ENCODE measurements at regions not wholly inside any gene's neighbourhood (a gene's known extent, or its start where the extent isn't known, plus 50 kb on each side); places are given as distances from the start of the nearest gene placed in this dataset.

- TF ChIP-seq CTCF (IDR thresholded peaks at IDR 0.05; ENCODE audit: poor library complexity, severe bottlenecking) = no peak
- peaks cover 8% of the 10 kb centered on the region for H3K27me3 ChIP-seq (ENCODE audit: insufficient read depth, poor library complexity, severe bottlenecking)
Measured at GRCh38 chr2:65706411-65706810, 274.0 kb upstream of the SPRED2 start.

GRCh38 chr2:65701191-65701590, 268.8 kb upstream of the SPRED2 start:
- Histone ChIP-seq H3K27me3 (ENCODE audit: insufficient read depth, poor library complexity, severe bottlenecking) (peaks cover 8% of the 10 kb centered on the region), H3K9me3 (ENCODE audit: severe bottlenecking) (no peaks in the 10 kb centered on the region), H3K4me1 (ENCODE audit: insufficient read depth, poor library complexity, severe bottlenecking) (no peaks in the 10 kb centered on the region), H3K27ac (ENCODE audit: poor library complexity, severe bottlenecking) (no peak overlapping the region), H3K36me3 (ENCODE audit: low read depth) (no peaks in the 10 kb centered on the region), H3K4me3 (ENCODE audit: severe bottlenecking) (no peak overlapping the region)
- DNase-seq (ENCODE audit: low spot score) = no peak
- TF ChIP-seq CTCF (IDR thresholded peaks at IDR 0.05; ENCODE audit: poor library complexity, severe bottlenecking) = no peak
- ATAC-seq (ENCODE audit: low read depth) = no peak

More at GRCh38 chr2:65706411-65706810, 274.0 kb upstream of the SPRED2 start:
- H3K36me3 ChIP-seq (ENCODE audit: low read depth) = no peaks in the 10 kb centered on the region
- H3K27ac ChIP-seq (ENCODE audit: poor library complexity, severe bottlenecking) = no peak overlapping the region
- ATAC-seq (ENCODE audit: low read depth) = no peak
- H3K4me1 ChIP-seq (ENCODE audit: insufficient read depth, poor library complexity, severe bottlenecking) = no peaks in the 10 kb centered on the region
- no peaks in the 10 kb centered on the region for H3K9me3 ChIP-seq (ENCODE audit: severe bottlenecking)
- no peak overlapping the region for H3K4me3 ChIP-seq (ENCODE audit: severe bottlenecking)
- DNase-seq (ENCODE audit: low spot score) = no peak

- TF ChIP-seq CTCF (IDR thresholded peaks at IDR 0.05; ENCODE audit: poor library complexity, severe bottlenecking) = no peak
- ATAC-seq (ENCODE audit: low read depth) (no peak), DNase-seq (ENCODE audit: low spot score) (no peak)
- peaks cover 8% of the 10 kb centered on the region for H3K27me3 ChIP-seq (ENCODE audit: insufficient read depth, poor library complexity, severe bottlenecking)
- H3K4me1 ChIP-seq (ENCODE audit: insufficient read depth, poor library complexity, severe bottlenecking) = no peaks in the 10 kb centered on the region
- H3K9me3 ChIP-seq (ENCODE audit: severe bottlenecking) = no peaks in the 10 kb centered on the region
- H3K36me3 ChIP-seq (ENCODE audit: low read depth) = no peaks in the 10 kb centered on the region
- no peak overlapping the region for H3K27ac ChIP-seq (ENCODE audit: poor library complexity, severe bottlenecking)
- no peak overlapping the region for H3K4me3 ChIP-seq (ENCODE audit: severe bottlenecking)
Measured at GRCh38 chr2:65700720-65701119, 268.3 kb upstream of the SPRED2 start.

GRCh38 chr2:65700004-65700651, 267.7 kb upstream of the SPRED2 start:
- Histone ChIP-seq H3K27ac (ENCODE audit: poor library complexity, severe bottlenecking) (no peak overlapping the region), H3K27me3 (ENCODE audit: insufficient read depth, poor library complexity, severe bottlenecking) (peaks cover 4% of the 10 kb centered on the region), H3K36me3 (ENCODE audit: low read depth) (no peaks in the 10 kb centered on the region), H3K4me3 (ENCODE audit: severe bottlenecking) (no peak overlapping the region), H3K4me1 (ENCODE audit: insufficient read depth, poor library complexity, severe bottlenecking) (no peaks in the 10 kb centered on the region), H3K9me3 (ENCODE audit: severe bottlenecking) (no peaks in the 10 kb centered on the region)
- ATAC-seq (ENCODE audit: low read depth) (no peak), DNase-seq (ENCODE audit: low spot score) (no peak)
- TF ChIP-seq CTCF (IDR thresholded peaks at IDR 0.05; ENCODE audit: poor library complexity, severe bottlenecking) = no peak

GRCh38 chr2:65691816-65692215, 259.4 kb upstream of the SPRED2 start:
- Histone ChIP-seq H3K27me3 (ENCODE audit: insufficient read depth, poor library complexity, severe bottlenecking) (no peaks in the 10 kb centered on the region), H3K36me3 (ENCODE audit: low read depth) (no peaks in the 10 kb centered on the region), H3K4me1 (ENCODE audit: insufficient read depth, poor library complexity, severe bottlenecking) (no peaks in the 10 kb centered on the region), H3K27ac (ENCODE audit: poor library complexity, severe bottlenecking) (no peak overlapping the region), H3K9me3 (ENCODE audit: severe bottlenecking) (no peaks in the 10 kb centered on the region), H3K4me3 (ENCODE audit: severe bottlenecking) (no peak overlapping the region)
- DNase-seq (ENCODE audit: low spot score) (no peak), ATAC-seq (ENCODE audit: low read depth) (no peak)
- TF ChIP-seq CTCF (IDR thresholded peaks at IDR 0.05; ENCODE audit: poor library complexity, severe bottlenecking) = no peak

All from RWPE2 (cell line).